Endothelial cell of umbilical vein (primary cell): ENCODE measurements at regions not wholly inside any gene's neighbourhood (a gene's known extent, or its start where the extent isn't known, plus 50 kb on each side); places are given as distances from the start of the nearest gene placed in this dataset.

ENCODE experiments used
- BruUV-seq: library from RNA; stranded (reverse); fragments of 400-500 nt; replicated peaks from 2 replicates; lab custom pipeline; 2021; lab: Mats Ljungman, UMichigan
- CTCF ChIA-PET: fragments of 300-600, 350-600 bp; sonication (Branson Sonifier 250); formaldehyde crosslinking; loops from one replicate; lab custom pipeline; 2021; ENCODE audit warnings: antibody characterized with exemption, inconsistent platforms; lab: Charles Lee
- POLR2A ChIA-PET: fragments of 300-600, 350-600 bp; sonication (Branson Sonifier 250); formaldehyde crosslinking; loops from one replicate; lab custom pipeline; 2021; ENCODE audit warnings: antibody characterized with exemption, inconsistent platforms; lab: Charles Lee
- DNase-seq: peaks from one replicate; pipeline ENCODE4 v3.0.0-alpha.2; 2011; ENCODE audit warnings: low read depth, low spot score
- FAIRE-seq: peaks from 2 replicates; lab custom pipeline; 2011; peaks lifted over from hg19 to GRCh38; lab: Jason Lieb, UNC
- H2AFZ ChIP-seq: 2 replicates; pipeline ENCODE4 v1.6.0; 2012; ENCODE audit warnings: low read depth, low read length, control low read depth, inconsistent platforms
- H3K27ac ChIP-seq: 2 replicates; pipeline ENCODE4 v1.5.1; 2011; ENCODE audit warnings: low read depth, mild to moderate bottlenecking, control low read depth, low read length, moderate library complexity; ENCODE audit not compliant: insufficient read depth
- H3K27me3 ChIP-seq, 2 experiments: 2 replicates each; pipeline versions ENCODE4 v1.6.0 to v1.6.1; 2011; ENCODE audit warnings: low read length in 2 of 2, mixed read lengths in 1 of 2; ENCODE audit not compliant: control insufficient read depth in 2 of 2, insufficient read depth in 2 of 2
- H3K36me3 ChIP-seq, 2 experiments: 2 replicates in 1 of 2; 3 replicates in 1 of 2; pipeline ENCODE4 v1.5.1; 2011; ENCODE audit warnings: low read length in 2 of 2, mild to moderate bottlenecking in 1 of 2, moderate library complexity in 1 of 2; ENCODE audit not compliant: control insufficient read depth in 2 of 2, insufficient read depth in 2 of 2; ENCODE audit errors: extremely low read depth in 1 of 2
- H3K4me1 ChIP-seq: 3 replicates; pipeline ENCODE4 v1.5.1; 2011; ENCODE audit warnings: mild to moderate bottlenecking, low read length; ENCODE audit not compliant: control insufficient read depth, insufficient read depth; ENCODE audit errors: extremely low read depth
- H3K4me2 ChIP-seq: 2 replicates; pipeline ENCODE4 v1.6.1; 2011; ENCODE audit warnings: low read length, control low read depth, mixed read lengths; ENCODE audit not compliant: insufficient read depth
- H3K4me3 ChIP-seq, 3 experiments: fragments of 200-600 bp in 1 of 3; sonication (generic), shearing (Covaris generic) in 1 of 3; replicated peaks in 1 of 3; 2 replicates each; pipeline ENCODE4 v1.5.1; 2011 to 2016; ENCODE audit warnings: control low read depth in 3 of 3, low read length in 3 of 3, mild to moderate bottlenecking in 2 of 3, inconsistent platforms in 1 of 3, low read depth in 1 of 3, moderate library complexity in 1 of 3; ENCODE audit not compliant: insufficient read depth in 1 of 3
- H3K79me2 ChIP-seq: 2 replicates; pipeline ENCODE4 v1.6.0; 2012; ENCODE audit warnings: low read length, inconsistent platforms; ENCODE audit not compliant: control insufficient read depth, insufficient read depth
- H3K9ac ChIP-seq: replicated peaks from 2 replicates; pipeline ENCODE3; 2011; ENCODE audit warnings: low read length, control low read depth; ENCODE audit not compliant: insufficient read depth; ENCODE audit errors: extremely low read depth
- H3K9me1 ChIP-seq: replicated peaks from 3 replicates; pipeline ENCODE4 v1.6.0; 2011; ENCODE audit warnings: mild to moderate bottlenecking, low read length; ENCODE audit not compliant: control insufficient read depth, insufficient read depth; ENCODE audit errors: extremely low read depth
- H3K9me3 ChIP-seq: replicated peaks from 2 replicates; pipeline ENCODE4 v1.5.1; 2012; ENCODE audit warnings: low read length, inconsistent platforms; ENCODE audit not compliant: control insufficient read depth, insufficient read depth
- H4K20me1 ChIP-seq: replicated peaks from 2 replicates; pipeline ENCODE3; 2011; ENCODE audit warnings: mild to moderate bottlenecking, low read length; ENCODE audit not compliant: control insufficient read depth, insufficient read depth; ENCODE audit errors: extremely low read depth
- CTCF ChIP-seq, 2 donors: IDR thresholded peaks; 1 replicate in 1 of 2; 2 replicates in 1 of 2; pipeline ENCODE4 v1.5.1; 2011; ENCODE audit warnings: low read length in 2 of 2, mild to moderate bottlenecking in 2 of 2, moderate library complexity in 2 of 2, control low read depth in 1 of 2, inconsistent platforms in 1 of 2, low read depth in 1 of 2; ENCODE audit not compliant: insufficient read depth in 1 of 2; ENCODE audit errors: extremely low read depth in 1 of 2
- EZH2 ChIP-seq: IDR thresholded peaks from 2 replicates; pipeline ENCODE4 v1.6.1; 2012; ENCODE audit warnings: borderline replicate concordance, low read depth, mild to moderate bottlenecking, moderate library complexity, low read length, inconsistent platforms; ENCODE audit not compliant: severe bottlenecking
- FOS ChIP-seq: IDR thresholded peaks from 2 replicates; pipeline ENCODE4 v1.6.1; 2011; ENCODE audit warnings: mild to moderate bottlenecking, low read length, moderate library complexity, borderline replicate concordance; ENCODE audit not compliant: insufficient read depth
- GATA2 ChIP-seq: IDR thresholded peaks from 2 replicates; pipeline ENCODE4 v1.7.0; 2011; ENCODE audit warnings: low read depth, mild to moderate bottlenecking, moderate library complexity, mixed read lengths, low read length; ENCODE audit not compliant: insufficient read length, insufficient read depth
- JUN ChIP-seq: IDR thresholded peaks from 2 replicates; pipeline ENCODE4 v1.6.1; 2011; ENCODE audit warnings: borderline replicate concordance, low read depth; ENCODE audit not compliant: insufficient read length, insufficient read depth
- MAX ChIP-seq: IDR thresholded peaks from 2 replicates; pipeline ENCODE4 v1.6.1; 2011; ENCODE audit not compliant: insufficient read depth, insufficient read length
- MYC ChIP-seq: IDR thresholded peaks from one replicate; pipeline ENCODE4 v1.6.1; 2011; ENCODE audit warnings: mild to moderate bottlenecking, low read depth, low read length
- POLR2A ChIP-seq: IDR thresholded peaks from 2 replicates; pipeline ENCODE4 v1.6.1; 2012; ENCODE audit warnings: low read depth, mild to moderate bottlenecking, control low read depth, low read length
- POLR2AphosphoS5 ChIP-seq: IDR thresholded peaks from 2 replicates; pipeline ENCODE4 v1.6.1; 2012; ENCODE audit warnings: low read depth, mild to moderate bottlenecking, control low read depth, low read length, moderate library complexity; ENCODE audit not compliant: insufficient read depth
- dilution Hi-C: fragments of 300-500 bp; cut with MboI; formaldehyde crosslinking; loops from one replicate; pipeline ENCODE4 v1.15.0; 2019; ENCODE audit warnings: low sequenced_read_pairs; ENCODE audit not compliant: extremely low pct_ligation_motif_present
- intact Hi-C: fragments of 100-400 bp; cut with micrococcal nuclease; formaldehyde crosslinking; loops from one replicate; pipeline ENCODE4 v1.10.0; 2022

GRCh38 chr4:123706973-123707372 lies 310.4 kb downstream of the SPRY1 start:
- ChIA-PET POLR2A (no interaction called here), CTCF (no interaction called here)
- Histone ChIP-seq H3K27ac (no peak overlapping the region), H3K27me3 (no peaks in the 10 kb centered on the region), H3K4me3 (no peak overlapping the region), H3K4me2 (no peak overlapping the region), H3K9me3 (no peaks in the 10 kb centered on the region), H2AFZ (no peak overlapping the region), H3K9ac (no peak overlapping the region), H3K79me2 (no peaks in the 10 kb centered on the region), H3K36me3 (no peaks in the 10 kb centered on the region), H3K4me1 (no peaks in the 10 kb centered on the region), H3K9me1 (no peaks in the 10 kb centered on the region), H4K20me1 (no peaks in the 10 kb centered on the region)
- FAIRE-seq (no peak), DNase-seq (no peak)
- no TSS peak for BruUV-seq
- dilution Hi-C loops (no loop called here), intact Hi-C loops (no loop called here)
- TF ChIP-seq GATA2 = no peak
- TF ChIP-seq FOS = no peak
- no peak for TF ChIP-seq POLR2AphosphoS5
- no peak for TF ChIP-seq EZH2
- TF ChIP-seq POLR2A = no peak
- TF ChIP-seq MYC = no peak

- H3K9ac ChIP-seq = no peak overlapping the region
- H3K9me1 ChIP-seq = no peaks in the 10 kb centered on the region
- dilution Hi-C loops (no loop called here), intact Hi-C loops (no loop called here)
- ChIA-PET CTCF (no interaction called here), POLR2A (no interaction called here)
- no peaks in the 10 kb centered on the region for H3K9me3 ChIP-seq
- no TSS peak for BruUV-seq
- no peaks in the 10 kb centered on the region for H3K27me3 ChIP-seq
- no peak overlapping the region for H3K27ac ChIP-seq
- no peak for FAIRE-seq
- H3K36me3 ChIP-seq = no peaks in the 10 kb centered on the region
- H3K4me2 ChIP-seq = no peak overlapping the region
- no peak overlapping the region for H2AFZ ChIP-seq
- TF ChIP-seq EZH2 (no peak), MAX (no peak), FOS (no peak), POLR2AphosphoS5 (no peak), JUN (no peak), POLR2A (no peak), MYC (no peak), GATA2 (no peak), CTCF (IDR thresholded peaks at IDR 0.05; ENCODE audit: extremely low read depth in 1 of 2, insufficient read depth in 1 of 2, low read depth in 1 of 2, low read length in 2 of 2) (no peak)
- H3K79me2 ChIP-seq = no peaks in the 10 kb centered on the region
- no peak for DNase-seq
- no peaks in the 10 kb centered on the region for H4K20me1 ChIP-seq
- no peak overlapping the region for H3K4me3 ChIP-seq
- H3K4me1 ChIP-seq = no peaks in the 10 kb centered on the region
Measured at GRCh38 chr4:123708902-123709301, 312.3 kb downstream of the SPRY1 start.
